ENCODE measurements at regions not wholly inside any gene's neighbourhood (a gene's known extent, or its start where the extent isn't known, plus 50 kb on each side); places are given as distances from the start of the nearest gene placed in this dataset.

GRCh38 chr5:158543539-158544387 lies 556.0 kb downstream of the EBF1 start:
- Histone ChIP-seq H3K4me3 (no peak overlapping the region), H3K4me1 (no peaks in the 10 kb centered on the region), H3K27ac (peak overlapping the region in 2 of 4 donors; percentile 26 to 60), H3K9me3 (no peaks in the 10 kb centered on the region), H3K27me3 (no peaks in the 10 kb centered on the region), H3K36me3 (no peaks in the 10 kb centered on the region)
- no peak for DNase-seq
- WGBS, 2 donors: 51 to 61% methylated on average over 6 of the region's 6 CpGs
- intact Hi-C loops (cut with DNase I): no loop called here
- TF ChIP-seq POLR2A (IDR thresholded peaks at IDR 0.05) (no peak), CTCF (IDR thresholded peaks at IDR 0.05) (no peak)

- H3K9me3 ChIP-seq: no peaks in the 10 kb centered on the region
- 72 to 73% methylated on average over 9 of the region's 9 CpGs for WGBS, 2 donors
- no peak for TF ChIP-seq CTCF (IDR thresholded peaks at IDR 0.05)
- TF ChIP-seq POLR2A (IDR thresholded peaks at IDR 0.05): no peak
- H3K4me1 ChIP-seq: no peaks in the 10 kb centered on the region
- no peaks in the 10 kb centered on the region for H3K27me3 ChIP-seq
- H3K4me3 ChIP-seq: no peak overlapping the region
- no peak for DNase-seq
- no peak overlapping the region for H3K27ac ChIP-seq
- intact Hi-C loops (cut with DNase I): no loop called here
- no peaks in the 10 kb centered on the region for H3K36me3 ChIP-seq
Measured at GRCh38 chr5:158541536-158542297, 558.0 kb downstream of the EBF1 start.

GRCh38 chr5:158538506-158539074 lies 561.1 kb downstream of the EBF1 start:
- Histone ChIP-seq H3K36me3 (no peaks in the 10 kb centered on the region), H3K27ac (no peak overlapping the region), H3K9me3 (no peaks in the 10 kb centered on the region), H3K4me1 (no peaks in the 10 kb centered on the region), H3K4me3 (no peak overlapping the region), H3K27me3 (no peaks in the 10 kb centered on the region)
- 58 to 94% methylated on average over 3 to 7 of the region's 7 CpGs for WGBS, 2 donors
- TF ChIP-seq POLR2A (IDR thresholded peaks at IDR 0.05): no peak
- no peak for TF ChIP-seq CTCF (IDR thresholded peaks at IDR 0.05)
- DNase-seq: no peak
- intact Hi-C loops (cut with DNase I): no loop called here

GRCh38 chr5:158537366-158537765 lies 562.4 kb downstream of the EBF1 start:
- Histone ChIP-seq H3K27ac (no peak overlapping the region), H3K27me3 (no peaks in the 10 kb centered on the region), H3K4me1 (no peaks in the 10 kb centered on the region), H3K36me3 (no peaks in the 10 kb centered on the region), H3K4me3 (no peak overlapping the region), H3K9me3 (no peaks in the 10 kb centered on the region)
- no peak for TF ChIP-seq CTCF (IDR thresholded peaks at IDR 0.05)
- no peak for TF ChIP-seq POLR2A (IDR thresholded peaks at IDR 0.05)
- no peak for DNase-seq
- intact Hi-C loops (cut with DNase I): no loop called here
- 67 to 94% methylated on average over 1 to 2 of the region's 2 CpGs for WGBS, 2 donors

- H3K27me3 ChIP-seq: no peaks in the 10 kb centered on the region
- intact Hi-C loops (cut with DNase I): no loop called here
- DNase-seq: no peak
- no peaks in the 10 kb centered on the region for H3K9me3 ChIP-seq
- no peak overlapping the region for H3K27ac ChIP-seq
- no peaks in the 10 kb centered on the region for H3K4me1 ChIP-seq
- 78 to 82% methylated on average over 9 of the region's 10 CpGs for WGBS, 2 donors
- TF ChIP-seq CTCF (IDR thresholded peaks at IDR 0.05) (no peak), POLR2A (IDR thresholded peaks at IDR 0.05) (no peak)
- H3K4me3 ChIP-seq: no peak overlapping the region
- H3K36me3 ChIP-seq: no peaks in the 10 kb centered on the region
Measured at GRCh38 chr5:158534203-158534602, 565.5 kb downstream of the EBF1 start.
